Type B pancreatic cell (in vitro differentiated cells): ENCODE measurements at regions not wholly inside any gene's neighbourhood (a gene's known extent, or its start where the extent isn't known, plus 50 kb on each side); places are given as distances from the start of the nearest gene placed in this dataset.
A peak's percentile ranks its signal among the peaks of the same experiment; 100 is the strongest.
"Not testable (repeated sequence)": the region's sequence is repeated elsewhere in the genome, so short reads cannot be mapped to it uniquely, and the experiment has no call there.

ENCODE experiments used
- DNase-seq: peaks from one replicate; pipeline ENCODE4 v3.0.0; 2021; ENCODE audit warnings: mixed read lengths; ENCODE audit not compliant: unreplicated experiment; ENCODE audit errors: extremely low spot score
- H3K27ac Mint-ChIP-seq: 2 replicates; pipeline ENCODE4 v1.8.0; 2021; ENCODE audit warnings: mild to moderate bottlenecking, mixed read lengths
- H3K27me3 Mint-ChIP-seq: 2 replicates; pipeline ENCODE4 v1.8.0; 2021; ENCODE audit warnings: mixed read lengths
- H3K36me3 Mint-ChIP-seq: 2 replicates; pipeline ENCODE4 v1.8.0; 2021; ENCODE audit warnings: mixed read lengths
- H3K4me1 Mint-ChIP-seq: one replicate; pipeline ENCODE4 v1.8.0; 2021; ENCODE audit warnings: mixed read lengths; ENCODE audit not compliant: unreplicated experiment
- H3K4me3 Mint-ChIP-seq: 2 replicates; pipeline ENCODE4 v1.8.0; 2021; ENCODE audit warnings: mild to moderate bottlenecking, mixed read lengths
- H3K9me3 Mint-ChIP-seq: 2 replicates; pipeline ENCODE4 v1.8.0; 2021; ENCODE audit warnings: mixed read lengths
- TF ChIP-seq, protein P1 (sequence below): fragments of 200-600 bp; sonication (generic); conservative IDR thresholded peaks from 2 replicates; pipeline ENCODE4 v1.5.0; 2021; ENCODE audit warnings: antibody characterized with exemption, mild to moderate bottlenecking

DNA sequence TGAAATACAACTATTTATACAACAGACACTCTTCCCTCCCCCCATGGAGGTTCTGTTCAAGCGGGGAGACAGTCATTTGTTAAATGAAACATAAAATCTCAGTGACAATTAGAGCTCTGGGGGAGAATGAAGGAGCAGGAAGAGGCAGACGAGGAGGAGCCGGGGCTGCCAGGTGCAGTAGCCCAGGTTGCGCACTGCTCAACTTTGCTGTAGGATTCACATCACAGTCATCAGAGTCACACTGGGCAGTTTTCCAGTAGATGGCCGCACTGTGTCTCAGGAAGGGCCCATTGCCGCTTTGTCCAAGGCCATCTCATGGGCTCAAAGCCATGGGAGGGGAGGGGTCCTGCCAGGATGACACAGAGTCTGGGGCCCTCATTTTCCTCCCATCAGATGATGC lies 342.4 kb downstream of the ADGRD1 start:
- not testable (repeated sequence) for H3K36me3 Mint-ChIP-seq, H3K4me1 Mint-ChIP-seq, H3K4me3 Mint-ChIP-seq, H3K27ac Mint-ChIP-seq, H3K9me3 Mint-ChIP-seq, DNase-seq
- H3K27me3 Mint-ChIP-seq, result peaks cover 11% of the 10 kb centered on the region

DNA sequence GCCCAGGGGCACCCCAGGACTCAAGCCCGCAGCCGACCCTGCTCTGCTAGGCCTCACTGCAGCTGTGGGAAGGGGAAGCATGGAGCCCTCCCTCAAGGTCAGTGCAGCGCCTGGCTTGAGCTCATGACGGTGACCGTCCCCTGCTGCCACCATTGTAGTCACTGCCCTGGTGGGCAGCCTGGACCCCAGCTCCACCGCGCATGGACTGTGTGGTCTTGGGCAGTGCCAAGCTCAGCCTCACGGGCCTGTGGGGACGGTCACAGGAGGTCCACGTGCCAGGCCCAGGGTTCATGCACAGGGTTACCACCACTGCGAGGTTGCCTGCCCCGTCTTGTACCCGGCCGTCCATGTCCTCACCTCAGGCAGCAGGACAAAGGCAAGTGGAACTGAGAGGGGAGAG lies 342.9 kb downstream of the ADGRD1 start:
- H3K4me1 Mint-ChIP-seq, H3K27ac Mint-ChIP-seq, H3K36me3 Mint-ChIP-seq, H3K9me3 Mint-ChIP-seq, H3K4me3 Mint-ChIP-seq: not testable (repeated sequence)
- peak; percentile 72 for DNase-seq
- peaks cover 11% of the 10 kb centered on the region for H3K27me3 Mint-ChIP-seq

DNA sequence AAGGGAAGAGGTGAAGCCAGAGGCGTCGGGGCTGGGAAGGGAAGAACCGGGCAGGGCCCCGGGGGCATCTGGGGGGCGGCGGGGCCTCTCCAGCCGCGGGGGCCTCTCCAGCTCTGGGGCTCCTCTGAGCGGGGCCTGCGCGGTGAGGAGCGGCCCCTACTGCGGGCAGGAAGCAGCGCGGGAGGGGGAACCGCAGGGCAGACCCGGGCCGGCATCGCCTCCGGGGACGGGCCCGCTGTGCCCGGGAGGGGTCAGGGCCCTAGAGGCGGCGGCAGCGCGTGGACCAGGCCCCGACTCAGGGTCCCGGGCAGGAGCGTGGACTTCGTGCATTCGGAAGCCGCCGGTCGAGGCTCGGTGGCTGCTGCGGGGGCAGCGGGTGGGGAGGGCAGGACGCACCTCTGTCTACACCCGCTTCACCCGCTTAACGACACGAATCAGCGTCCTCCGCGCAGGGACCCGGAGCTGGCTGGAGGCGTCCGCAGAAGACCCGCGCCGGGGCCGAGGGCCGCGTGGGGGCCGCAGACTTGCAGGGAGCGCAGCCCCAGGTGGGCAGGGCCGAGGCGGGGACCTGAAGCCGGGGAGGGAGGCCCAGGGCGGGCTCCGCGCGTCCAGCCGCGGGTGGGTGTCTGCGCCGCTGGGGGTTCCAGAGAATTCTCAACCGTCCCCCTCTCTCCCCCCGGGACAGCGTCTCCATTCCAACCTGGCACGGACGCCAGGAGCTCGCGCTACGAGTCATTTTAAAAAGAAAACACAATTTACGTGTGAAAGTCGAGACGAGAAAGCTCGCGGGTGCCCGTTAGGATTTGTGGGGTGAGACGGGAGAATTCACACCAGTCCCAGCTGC lies 345.0 kb downstream of the ADGRD1 start:
- H3K36me3 Mint-ChIP-seq, H3K9me3 Mint-ChIP-seq: not testable (repeated sequence)

DNA sequence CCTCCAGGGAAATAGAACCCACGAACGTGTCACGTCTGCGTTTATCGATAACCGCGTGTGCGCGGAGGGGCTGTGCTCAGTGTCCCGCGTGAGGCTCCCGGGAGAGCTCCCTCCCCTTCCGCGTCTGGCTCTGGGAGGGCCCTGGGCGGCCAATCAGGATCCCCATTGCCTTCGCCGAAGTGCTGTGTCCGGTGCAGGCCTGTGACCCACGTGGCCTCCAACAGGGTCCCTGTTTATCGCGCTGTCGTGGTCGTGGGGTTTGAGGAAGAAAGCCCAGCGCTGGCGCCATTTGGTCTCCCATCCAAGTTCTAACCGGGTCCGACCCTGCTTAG lies 345.6 kb downstream of the ADGRD1 start:
- not testable (repeated sequence) for H3K4me1 Mint-ChIP-seq, H3K27ac Mint-ChIP-seq, H3K36me3 Mint-ChIP-seq, H3K9me3 Mint-ChIP-seq, DNase-seq, H3K4me3 Mint-ChIP-seq
- peaks cover 12% of the 10 kb centered on the region for H3K27me3 Mint-ChIP-seq

More for the DNA sequence above, 345.0 kb downstream of the ADGRD1 start:
- not testable (repeated sequence) for H3K27ac Mint-ChIP-seq, H3K4me1 Mint-ChIP-seq, H3K4me3 Mint-ChIP-seq, DNase-seq
- peaks cover 14% of the 10 kb centered on the region for H3K27me3 Mint-ChIP-seq

DNA sequence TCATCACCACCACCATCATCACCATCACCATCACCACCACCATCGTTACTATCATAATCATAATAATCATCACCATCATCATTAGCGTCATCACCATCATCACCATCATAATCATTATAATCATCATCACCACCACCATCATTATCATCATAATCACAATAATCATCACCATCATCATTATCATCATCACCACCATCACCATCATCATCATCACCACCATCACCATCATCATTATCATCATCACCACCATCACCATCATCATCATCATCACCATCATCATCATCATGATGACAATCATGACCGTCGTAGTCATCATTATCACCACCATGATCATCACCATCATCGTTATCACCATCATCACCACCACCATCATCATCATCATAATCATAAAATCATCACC lies 349.9 kb downstream of the ADGRD1 start:
- H3K36me3 Mint-ChIP-seq, H3K4me1 Mint-ChIP-seq, H3K27ac Mint-ChIP-seq, H3K27me3 Mint-ChIP-seq, DNase-seq, H3K9me3 Mint-ChIP-seq, H3K4me3 Mint-ChIP-seq: not testable (repeated sequence)

DNA sequence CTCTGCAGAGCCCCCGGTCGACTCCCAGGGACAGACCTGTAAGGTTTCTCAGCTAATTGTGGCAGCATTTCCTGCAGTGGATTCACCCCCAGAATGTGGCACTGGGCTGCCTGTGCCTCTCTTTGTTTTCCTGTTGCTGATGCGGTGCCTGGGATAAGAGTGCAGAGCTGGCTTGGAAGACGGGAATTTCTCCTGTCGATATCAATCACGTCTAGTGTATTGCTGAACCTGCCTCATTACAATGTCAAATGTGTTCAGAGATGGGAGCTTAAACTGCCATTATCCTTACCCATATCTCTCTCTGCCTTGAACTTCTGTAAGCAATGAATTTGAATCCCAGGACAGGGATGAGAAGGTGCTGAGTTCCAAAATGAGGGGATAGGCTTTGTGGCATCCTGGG lies 350.9 kb downstream of the ADGRD1 start:
- H3K4me1 Mint-ChIP-seq, H3K36me3 Mint-ChIP-seq, H3K27ac Mint-ChIP-seq, DNase-seq, H3K4me3 Mint-ChIP-seq, H3K9me3 Mint-ChIP-seq: not testable (repeated sequence)
- peaks cover 13% of the 10 kb centered on the region for H3K27me3 Mint-ChIP-seq

DNA sequence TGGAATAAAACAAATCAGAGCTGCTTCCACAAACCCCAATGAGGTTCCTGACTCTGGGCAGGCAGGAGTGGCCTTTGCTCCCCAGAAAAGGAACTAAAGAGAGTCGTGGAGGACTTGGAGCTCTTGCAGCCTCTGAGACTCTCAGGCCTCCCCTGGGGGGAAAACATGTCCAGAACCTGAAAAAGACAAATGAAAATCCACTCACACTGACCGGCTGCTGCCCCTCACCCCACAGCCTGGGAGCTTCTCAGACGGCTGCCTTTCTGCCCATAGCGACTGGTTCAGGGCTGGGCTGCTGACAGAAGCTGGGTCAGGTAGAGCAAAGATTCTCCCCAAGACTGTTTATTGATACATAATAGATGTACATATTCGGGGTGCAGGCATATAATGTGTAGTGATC lies 356.0 kb downstream of the ADGRD1 start:
- DNase-seq, result no peak
- peaks cover 31% of the 10 kb centered on the region for H3K27me3 Mint-ChIP-seq
- no peaks in the 10 kb centered on the region for H3K36me3 Mint-ChIP-seq
- H3K4me3 Mint-ChIP-seq, result no peak overlapping the region
- TF ChIP-seq, protein P1, sequence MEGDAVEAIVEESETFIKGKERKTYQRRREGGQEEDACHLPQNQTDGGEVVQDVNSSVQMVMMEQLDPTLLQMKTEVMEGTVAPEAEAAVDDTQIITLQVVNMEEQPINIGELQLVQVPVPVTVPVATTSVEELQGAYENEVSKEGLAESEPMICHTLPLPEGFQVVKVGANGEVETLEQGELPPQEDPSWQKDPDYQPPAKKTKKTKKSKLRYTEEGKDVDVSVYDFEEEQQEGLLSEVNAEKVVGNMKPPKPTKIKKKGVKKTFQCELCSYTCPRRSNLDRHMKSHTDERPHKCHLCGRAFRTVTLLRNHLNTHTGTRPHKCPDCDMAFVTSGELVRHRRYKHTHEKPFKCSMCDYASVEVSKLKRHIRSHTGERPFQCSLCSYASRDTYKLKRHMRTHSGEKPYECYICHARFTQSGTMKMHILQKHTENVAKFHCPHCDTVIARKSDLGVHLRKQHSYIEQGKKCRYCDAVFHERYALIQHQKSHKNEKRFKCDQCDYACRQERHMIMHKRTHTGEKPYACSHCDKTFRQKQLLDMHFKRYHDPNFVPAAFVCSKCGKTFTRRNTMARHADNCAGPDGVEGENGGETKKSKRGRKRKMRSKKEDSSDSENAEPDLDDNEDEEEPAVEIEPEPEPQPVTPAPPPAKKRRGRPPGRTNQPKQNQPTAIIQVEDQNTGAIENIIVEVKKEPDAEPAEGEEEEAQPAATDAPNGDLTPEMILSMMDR, result no peak
- H3K27ac Mint-ChIP-seq, result no peak overlapping the region
- H3K4me1 Mint-ChIP-seq, result peaks cover 4% of the 10 kb centered on the region
- H3K9me3 Mint-ChIP-seq, result no peaks in the 10 kb centered on the region

DNA sequence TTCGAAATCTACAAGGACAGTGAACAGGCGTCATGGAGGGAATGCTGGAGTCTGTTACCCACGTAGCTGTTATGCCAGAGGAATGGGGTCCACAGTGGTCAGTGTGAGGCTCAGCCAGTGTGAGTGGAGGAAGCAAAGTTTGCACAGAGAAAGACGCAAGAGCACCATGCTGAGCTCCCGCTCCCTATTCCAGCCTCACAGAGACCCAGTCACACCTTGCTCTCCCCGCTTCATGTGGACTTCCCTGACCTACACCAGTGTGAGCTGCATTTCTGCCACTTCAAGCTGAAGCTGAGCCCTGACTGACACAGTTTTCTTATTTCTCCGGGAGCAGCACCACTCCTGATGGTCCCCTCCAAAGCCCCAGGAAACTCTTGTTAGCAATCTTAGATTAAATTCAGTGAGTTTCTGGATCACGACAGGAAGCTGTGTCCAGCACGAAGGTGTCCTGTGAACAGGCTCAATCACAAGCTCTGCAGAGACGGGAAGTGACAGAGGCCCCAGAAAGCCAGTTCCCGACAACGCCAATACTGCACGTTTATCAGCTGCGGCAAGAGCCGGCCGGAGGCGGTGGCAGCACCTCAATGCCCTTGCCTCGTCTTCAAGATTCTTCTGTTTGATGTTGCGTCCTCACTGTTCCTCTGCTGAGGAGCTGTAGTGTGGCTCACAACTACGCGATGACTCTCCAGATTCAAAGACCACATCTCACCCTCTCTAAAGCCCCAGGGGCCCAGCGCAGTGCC lies 356.7 kb downstream of the ADGRD1 start:
- not testable (repeated sequence) for H3K36me3 Mint-ChIP-seq, DNase-seq, H3K9me3 Mint-ChIP-seq, H3K4me1 Mint-ChIP-seq, H3K4me3 Mint-ChIP-seq, H3K27ac Mint-ChIP-seq
- peaks cover 34% of the 10 kb centered on the region for H3K27me3 Mint-ChIP-seq

DNA sequence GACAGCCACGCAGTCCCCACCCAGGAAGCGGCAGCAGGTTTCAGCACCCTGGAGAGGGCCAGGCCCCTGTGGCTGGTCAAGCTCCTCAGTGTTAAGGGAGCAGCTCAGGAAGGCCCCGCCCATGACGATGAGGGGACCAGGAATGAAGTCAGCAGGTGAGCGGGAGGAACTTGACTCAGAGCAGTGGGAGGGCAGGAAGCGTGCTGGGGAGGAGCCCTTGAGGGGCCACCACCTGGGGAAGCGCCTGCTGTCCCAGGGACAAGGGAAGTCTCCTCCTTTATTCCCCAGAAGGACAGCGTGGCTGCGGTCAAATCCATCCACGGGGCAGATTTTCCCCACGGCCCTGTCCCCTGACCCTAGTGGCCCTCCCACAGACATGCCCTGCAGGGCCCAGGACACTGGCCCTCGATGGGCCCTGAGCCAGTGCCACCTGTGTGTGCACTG lies 357.6 kb downstream of the ADGRD1 start:
- H3K36me3 Mint-ChIP-seq, H3K4me1 Mint-ChIP-seq, H3K4me3 Mint-ChIP-seq, H3K9me3 Mint-ChIP-seq, DNase-seq, H3K27ac Mint-ChIP-seq: not testable (repeated sequence)
- H3K27me3 Mint-ChIP-seq, result peaks cover 34% of the 10 kb centered on the region
